Gastrocnemius medialis (tissue), 4 donors: ENCODE measurements at regions not wholly inside any gene's neighbourhood (a gene's known extent, or its start where the extent isn't known, plus 50 kb on each side); places are given as distances from the start of the nearest gene placed in this dataset.

Experiments
- ATAC-seq, 2 donors: fragments of 150-250 bp; one replicate each; pipeline ENCODE4 v1.9.1; 2016
- DNase-seq, 2 donors: peaks; one replicate each; pipeline ENCODE4 v3.0.0-alpha.2; 2019
- H3K27ac ChIP-seq, 4 donors: fragments of 200-600 bp; sonication (generic); 1 replicate in 1 of 4; 2 replicates in 3 of 4; pipeline ENCODE4 v1.5.1; 2016 to 2018; ENCODE audit warnings: mild to moderate bottlenecking in 2 of 4, moderate library complexity in 1 of 4
- H3K27me3 ChIP-seq, 3 donors: fragments of 200-600 bp; sonication (generic) in 2 of 3; 1 replicate in 1 of 3; 2 replicates in 2 of 3; pipeline versions ENCODE4 v1.5.1 to v1.6.0; 2016 to 2019; ENCODE audit warnings: mild to moderate bottlenecking in 1 of 3, moderate library complexity in 1 of 3
- H3K36me3 ChIP-seq, 2 donors: fragments of 200-600 bp; sonication (generic) in 1 of 2; one replicate each; pipeline ENCODE4 v1.5.1; 2017 to 2018
- H3K4me1 ChIP-seq, 2 donors: fragments of 200-600 bp; sonication (generic) in 1 of 2; one replicate each; pipeline ENCODE4 v1.5.1; 2016 to 2017; ENCODE audit warnings: mild to moderate bottlenecking in 2 of 2
- H3K4me3 ChIP-seq, 4 donors: fragments of 200-600 bp; sonication (generic) in 3 of 4; 1 replicate in 1 of 4; 2 replicates in 3 of 4; pipeline ENCODE4 v1.5.1; 2016 to 2019; ENCODE audit warnings: mild to moderate bottlenecking in 2 of 4
- H3K9me3 ChIP-seq, 3 donors: fragments of 200-600 bp; sonication (generic) in 2 of 3; 1 replicate in 1 of 3; 2 replicates in 2 of 3; pipeline ENCODE4 v1.5.1; 2016 to 2019
- POLR2A ChIP-seq, 2 donors: fragments of 450-650 bp; IDR thresholded peaks; one replicate each; pipeline ENCODE4 v1.6.1; 2017; ENCODE audit warnings: antibody characterized with exemption in 2 of 2, mild to moderate bottlenecking in 2 of 2, moderate library complexity in 2 of 2
- in situ Hi-C, 4 donors: fragments of 200-750 bp; cut with MboI; loops; one replicate each; pipeline versions ENCODE4 v1.15.0 to v1.8.0; 2017; ENCODE audit warnings: low sequenced_read_pairs in 4 of 4
- intact Hi-C: fragments of 100-400 bp; cut with DNase I; formaldehyde crosslinking; loops from one replicate; pipeline ENCODE4 v1.15.1; 2023; ENCODE audit warnings: low total_unique reads
- TF ChIP-seq, protein P1 (sequence below), 5 experiments: fragments of 450-650 bp in 3 of 5; fragments of 200-600 bp in 2 of 5; sonication (generic) in 2 of 5; IDR thresholded peaks in 4 of 5; conservative IDR thresholded peaks in 1 of 5; 1 replicate in 4 of 5; 2 replicates in 1 of 5; pipeline ENCODE4 v1.5.1; 2016 to 2019; ENCODE audit warnings: antibody characterized with exemption in 5 of 5, mild to moderate bottlenecking in 3 of 5, moderate library complexity in 3 of 5

DNA sequence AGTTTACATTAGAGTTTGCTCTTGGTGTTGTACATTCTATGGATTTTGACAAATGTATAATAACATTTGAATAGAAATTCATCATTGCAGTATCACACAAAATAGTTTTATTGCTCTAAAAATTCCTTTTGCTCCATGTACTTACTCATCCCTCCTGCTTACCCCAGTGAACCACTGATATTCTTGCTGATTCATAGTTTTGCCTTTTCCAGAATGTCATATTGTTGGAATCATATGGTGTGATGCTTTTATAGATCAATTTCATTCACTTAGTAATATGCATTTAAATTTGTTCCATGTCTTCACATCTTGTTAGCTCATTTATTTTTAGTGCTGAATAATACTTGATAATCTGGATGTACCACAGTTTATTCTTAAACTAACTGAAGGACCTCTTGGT lies 1593.2 kb downstream of the C4orf33 start:
- TF ChIP-seq, protein P1, sequence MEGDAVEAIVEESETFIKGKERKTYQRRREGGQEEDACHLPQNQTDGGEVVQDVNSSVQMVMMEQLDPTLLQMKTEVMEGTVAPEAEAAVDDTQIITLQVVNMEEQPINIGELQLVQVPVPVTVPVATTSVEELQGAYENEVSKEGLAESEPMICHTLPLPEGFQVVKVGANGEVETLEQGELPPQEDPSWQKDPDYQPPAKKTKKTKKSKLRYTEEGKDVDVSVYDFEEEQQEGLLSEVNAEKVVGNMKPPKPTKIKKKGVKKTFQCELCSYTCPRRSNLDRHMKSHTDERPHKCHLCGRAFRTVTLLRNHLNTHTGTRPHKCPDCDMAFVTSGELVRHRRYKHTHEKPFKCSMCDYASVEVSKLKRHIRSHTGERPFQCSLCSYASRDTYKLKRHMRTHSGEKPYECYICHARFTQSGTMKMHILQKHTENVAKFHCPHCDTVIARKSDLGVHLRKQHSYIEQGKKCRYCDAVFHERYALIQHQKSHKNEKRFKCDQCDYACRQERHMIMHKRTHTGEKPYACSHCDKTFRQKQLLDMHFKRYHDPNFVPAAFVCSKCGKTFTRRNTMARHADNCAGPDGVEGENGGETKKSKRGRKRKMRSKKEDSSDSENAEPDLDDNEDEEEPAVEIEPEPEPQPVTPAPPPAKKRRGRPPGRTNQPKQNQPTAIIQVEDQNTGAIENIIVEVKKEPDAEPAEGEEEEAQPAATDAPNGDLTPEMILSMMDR (IDR thresholded peaks at IDR 0.05 in 4 of 5, conservative IDR thresholded peaks at IDR 0.05 in 1 of 5): no peak
- no peak for TF ChIP-seq POLR2A (IDR thresholded peaks at IDR 0.05)
- H3K4me1 ChIP-seq: no peaks in the 10 kb centered on the region
- in situ Hi-C loops: no loop called here
- DNase-seq (no peak), ATAC-seq (no peak)
- H3K27ac ChIP-seq: no peak overlapping the region
- H3K9me3 ChIP-seq: no peaks in the 10 kb centered on the region
- H3K36me3 ChIP-seq: no peaks in the 10 kb centered on the region
- H3K27me3 ChIP-seq: no peaks in the 10 kb centered on the region
- intact Hi-C loops: no loop called here
- no peak overlapping the region for H3K4me3 ChIP-seq

DNA sequence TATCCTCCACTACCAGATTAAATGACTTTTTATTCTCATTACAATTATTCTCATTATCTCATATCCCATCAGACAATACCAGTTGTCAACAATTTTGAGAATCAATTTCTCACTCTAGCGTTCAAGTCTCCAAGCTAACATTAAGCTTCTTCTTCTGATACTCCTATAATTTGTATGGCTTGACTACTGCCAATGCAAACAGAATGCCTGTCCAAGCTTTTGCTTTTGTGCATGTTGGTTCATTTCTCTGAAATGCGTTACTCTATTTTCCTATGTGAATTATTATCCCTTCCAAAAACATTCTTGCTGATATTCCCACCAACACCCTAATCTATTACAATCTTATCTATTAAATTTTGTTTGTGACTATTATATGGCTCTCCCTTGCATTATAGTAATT lies 1602.3 kb downstream of the C4orf33 start:
- H3K36me3 ChIP-seq: no peaks in the 10 kb centered on the region
- no peak for DNase-seq
- no peaks in the 10 kb centered on the region for H3K4me1 ChIP-seq
- in situ Hi-C loops: no loop called here
- H3K4me3 ChIP-seq: no peak overlapping the region
- no peak for TF ChIP-seq POLR2A (IDR thresholded peaks at IDR 0.05)
- TF ChIP-seq, protein P1 (IDR thresholded peaks at IDR 0.05 in 4 of 5, conservative IDR thresholded peaks at IDR 0.05 in 1 of 5): no peak
- intact Hi-C loops: no loop called here
- no peaks in the 10 kb centered on the region for H3K27me3 ChIP-seq
- ATAC-seq: no peak
- no peaks in the 10 kb centered on the region for H3K9me3 ChIP-seq
- H3K27ac ChIP-seq: no peak overlapping the region

DNA sequence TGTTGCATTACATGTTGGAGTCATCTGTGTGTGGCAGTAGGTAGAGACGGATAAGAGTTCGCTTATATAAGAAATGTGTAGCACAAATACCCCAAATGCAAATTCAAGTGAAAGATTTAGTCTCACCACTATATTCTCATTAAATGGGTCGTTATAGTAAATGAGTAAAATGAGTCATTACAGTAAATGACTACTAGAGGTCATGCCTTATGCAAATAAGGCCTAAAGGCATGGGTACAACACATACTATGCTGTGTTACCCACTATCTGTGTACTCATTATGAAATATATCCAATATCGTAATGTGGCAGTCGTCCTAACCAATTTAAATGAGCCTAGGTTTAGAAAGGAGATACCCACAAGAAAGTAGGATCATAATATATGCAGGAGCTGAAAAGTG lies 1603.1 kb downstream of the C4orf33 start:
- intact Hi-C loops: no loop called here
- in situ Hi-C loops: no loop called here

DNA sequence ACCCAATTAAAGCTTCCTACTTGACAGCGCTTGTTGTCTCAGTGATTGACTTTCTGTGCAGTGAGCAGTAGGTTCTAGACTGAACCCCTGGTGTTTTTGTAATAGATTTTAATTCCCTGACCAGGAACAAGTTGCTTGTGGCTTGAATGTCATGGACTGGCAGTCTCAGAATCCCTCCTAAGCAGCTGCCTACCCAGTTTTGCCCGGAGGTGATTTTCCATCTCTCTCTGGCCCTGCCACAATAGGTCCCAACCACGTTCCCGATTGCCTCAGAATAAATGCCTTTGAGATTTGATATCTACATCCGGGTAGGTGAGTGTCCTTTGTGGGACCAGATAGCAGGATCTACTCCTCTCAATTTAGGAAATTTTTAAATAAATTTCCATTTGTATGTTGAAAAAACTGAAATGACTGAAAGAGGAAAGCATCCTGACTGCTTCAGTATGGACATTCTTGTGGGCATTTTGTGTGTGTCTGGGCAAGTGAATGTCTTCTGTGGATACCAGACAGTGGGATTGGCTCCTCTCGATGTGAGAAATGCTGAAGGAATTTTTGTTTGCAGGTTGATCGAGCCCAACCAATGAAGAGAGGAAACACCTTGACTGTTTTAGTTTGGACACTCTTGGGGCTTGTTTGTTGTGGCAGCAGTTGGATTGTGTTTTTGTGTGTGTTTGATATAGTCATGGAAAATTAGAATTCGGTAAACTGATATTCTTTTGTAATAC lies 1607.4 kb downstream of the C4orf33 start:
- ATAC-seq: no peak

More for the DNA sequence above, 1603.1 kb downstream of the C4orf33 start:
- Histone ChIP-seq H3K9me3 (no peaks in the 10 kb centered on the region), H3K4me3 (no peak overlapping the region), H3K4me1 (no peaks in the 10 kb centered on the region), H3K36me3 (no peaks in the 10 kb centered on the region), H3K27me3 (no peaks in the 10 kb centered on the region), H3K27ac (no peak overlapping the region)
- TF ChIP-seq, protein P1 (IDR thresholded peaks at IDR 0.05 in 4 of 5, conservative IDR thresholded peaks at IDR 0.05 in 1 of 5): no peak
- no peak for TF ChIP-seq POLR2A (IDR thresholded peaks at IDR 0.05)
- ATAC-seq (no peak), DNase-seq (no peak)

More for the DNA sequence above, 1607.4 kb downstream of the C4orf33 start:
- no peak for DNase-seq
- H3K36me3 ChIP-seq: no peaks in the 10 kb centered on the region
- in situ Hi-C loops (no loop called here), intact Hi-C loops (no loop called here)
- H3K9me3 ChIP-seq: no peaks in the 10 kb centered on the region
- H3K4me1 ChIP-seq: no peaks in the 10 kb centered on the region
- TF ChIP-seq, protein P1 (IDR thresholded peaks at IDR 0.05 in 4 of 5, conservative IDR thresholded peaks at IDR 0.05 in 1 of 5): no peak
- no peak for TF ChIP-seq POLR2A (IDR thresholded peaks at IDR 0.05)
- H3K27ac ChIP-seq: no peak overlapping the region
- H3K27me3 ChIP-seq: no peaks in the 10 kb centered on the region
- H3K4me3 ChIP-seq: no peak overlapping the region
